ENCODE measurements at regions not wholly inside any gene's neighbourhood (a gene's known extent, or its start where the extent isn't known, plus 50 kb on each side); places are given as distances from the start of the nearest gene placed in this dataset.
"Not testable (repeated sequence)": the region's sequence is repeated elsewhere in the genome, so short reads cannot be mapped to it uniquely, and the experiment has no call there.

DNA sequence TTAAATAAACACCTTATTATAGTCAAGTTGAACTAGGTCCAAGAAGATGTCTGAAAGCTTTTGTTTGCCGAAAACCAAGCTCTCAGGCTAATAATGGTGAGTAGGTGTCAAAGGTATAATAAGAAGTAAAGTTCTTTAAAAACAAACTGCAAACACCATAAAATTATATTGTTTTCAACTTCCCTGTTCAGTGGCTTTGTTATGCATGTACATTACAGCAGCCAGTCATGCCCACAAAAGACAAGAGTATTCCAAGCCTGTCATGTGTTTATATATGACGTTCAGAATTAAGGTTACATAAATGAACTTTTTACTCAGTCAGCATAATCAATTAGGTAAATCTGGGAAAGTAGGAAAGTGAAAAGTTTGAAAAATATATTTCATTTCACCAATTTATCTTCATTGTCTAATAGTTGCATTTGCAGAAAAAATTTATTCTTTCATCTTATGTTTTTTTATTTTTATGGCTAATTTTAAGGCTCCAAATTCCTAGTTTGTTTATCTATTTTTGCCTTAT lies 928.7 kb upstream of the SOX9 start:
- no peak for DNase-seq (ENCODE audit: low read depth)

- DNase-seq (ENCODE audit: low read depth), result no peak
Measured at GRCh38 chr17:71192848-71193247, 928.0 kb upstream of the SOX9 start.

DNA sequence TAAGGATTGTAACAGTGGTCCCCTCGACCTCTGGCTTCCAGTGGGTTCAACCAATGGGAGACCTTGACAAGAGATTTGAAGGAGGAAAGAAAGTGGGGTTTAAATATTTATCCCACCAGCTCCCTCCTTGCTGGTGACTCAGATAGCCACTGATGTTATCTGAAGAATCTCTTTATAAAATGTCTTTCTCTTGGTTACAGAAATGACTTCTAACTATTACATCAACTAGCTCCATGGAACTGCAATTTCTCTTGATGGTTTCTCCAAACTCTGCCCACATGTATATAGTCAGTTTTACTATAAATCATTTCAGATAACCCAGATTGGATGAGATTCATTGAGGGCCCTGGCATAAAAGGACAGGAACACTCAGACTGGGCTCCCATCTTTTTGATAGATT lies 920.2 kb upstream of the SOX9 start:
- no peak for DNase-seq (ENCODE audit: low read depth)

GRCh38 chr17:71201639-71202038 lies 919.2 kb upstream of the SOX9 start:
- no peak for DNase-seq (ENCODE audit: low read depth)

DNA sequence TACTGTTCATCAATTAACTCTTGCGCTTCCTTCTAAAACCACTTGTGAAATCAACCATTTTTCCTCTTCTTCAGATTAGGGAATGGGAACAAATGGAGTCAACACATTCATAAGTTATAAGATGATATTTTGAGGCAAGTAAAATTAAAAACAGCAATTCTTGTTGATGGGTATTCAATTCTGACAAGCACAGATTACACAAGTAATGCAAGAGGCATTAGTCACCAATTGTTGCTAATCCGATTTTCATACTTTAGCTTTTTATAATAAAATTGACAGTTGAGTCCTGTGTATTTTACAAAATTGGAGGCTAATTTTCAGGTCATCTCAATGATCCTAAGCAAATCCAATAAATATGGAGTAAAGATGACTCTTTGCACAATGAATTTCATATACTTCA lies 918.4 kb upstream of the SOX9 start:
- no peak for DNase-seq (ENCODE audit: low read depth)

GRCh38 chr17:71203953-71204352 lies 916.9 kb upstream of the SOX9 start:
- no peak for DNase-seq (ENCODE audit: low read depth)

GRCh38 chr17:71205951-71206350 lies 914.9 kb upstream of the SOX9 start:
- DNase-seq (ENCODE audit: low read depth), result not testable (repeated sequence)

GRCh38 chr17:71208111-71208704 lies 912.6 kb upstream of the SOX9 start:
- peak; percentile 69 for DNase-seq (ENCODE audit: low read depth)

DNA sequence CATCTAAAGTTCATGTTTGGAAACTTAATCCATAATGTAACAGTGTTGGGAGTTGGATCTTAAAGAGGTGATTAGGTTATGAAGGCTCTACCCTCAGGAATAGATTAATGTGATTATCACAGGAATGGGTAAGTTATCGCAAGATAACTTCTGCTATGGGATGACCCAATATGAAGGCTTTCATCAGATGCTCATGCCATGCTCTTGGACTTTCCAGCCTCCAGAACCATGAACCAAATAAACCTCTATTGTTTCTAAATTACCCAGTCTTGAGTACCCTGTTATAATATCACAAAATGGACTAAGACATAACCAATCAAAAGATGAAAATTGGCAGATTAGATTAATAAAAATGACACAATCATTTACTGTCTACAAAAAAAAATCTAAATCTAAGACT lies 906.9 kb upstream of the SOX9 start:
- no peak for DNase-seq (ENCODE audit: low read depth)

GRCh38 chr17:71217769-71218168 lies 903.1 kb upstream of the SOX9 start:
- no peak for DNase-seq (ENCODE audit: low read depth)

- peak; percentile 33 for DNase-seq (ENCODE audit: low read depth)
Measured at GRCh38 chr17:71224824-71225575, 895.8 kb upstream of the SOX9 start.

GRCh38 chr17:71227841-71228240 lies 893.0 kb upstream of the SOX9 start:
- no peak for DNase-seq (ENCODE audit: low read depth)

DNA sequence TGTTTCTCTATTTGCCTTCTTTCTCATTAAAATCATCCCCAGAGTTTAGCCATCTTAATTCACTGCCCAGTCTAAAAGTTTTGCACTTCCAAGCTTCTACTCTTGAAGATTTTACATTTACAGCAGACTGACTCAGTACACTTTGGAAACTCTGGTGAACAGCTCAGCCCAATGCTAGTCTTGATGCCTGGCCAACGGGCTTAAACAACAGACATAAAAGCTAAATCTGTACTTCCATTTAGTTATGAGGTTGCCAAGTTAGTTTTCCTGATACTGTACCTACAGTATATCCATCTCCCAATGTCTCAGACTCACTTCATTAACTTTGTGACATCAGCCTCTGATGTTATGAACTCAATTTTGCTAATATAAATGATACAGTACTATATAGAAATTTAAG lies 891.8 kb upstream of the SOX9 start:
- DNase-seq (ENCODE audit: low read depth), result no peak

DNA sequence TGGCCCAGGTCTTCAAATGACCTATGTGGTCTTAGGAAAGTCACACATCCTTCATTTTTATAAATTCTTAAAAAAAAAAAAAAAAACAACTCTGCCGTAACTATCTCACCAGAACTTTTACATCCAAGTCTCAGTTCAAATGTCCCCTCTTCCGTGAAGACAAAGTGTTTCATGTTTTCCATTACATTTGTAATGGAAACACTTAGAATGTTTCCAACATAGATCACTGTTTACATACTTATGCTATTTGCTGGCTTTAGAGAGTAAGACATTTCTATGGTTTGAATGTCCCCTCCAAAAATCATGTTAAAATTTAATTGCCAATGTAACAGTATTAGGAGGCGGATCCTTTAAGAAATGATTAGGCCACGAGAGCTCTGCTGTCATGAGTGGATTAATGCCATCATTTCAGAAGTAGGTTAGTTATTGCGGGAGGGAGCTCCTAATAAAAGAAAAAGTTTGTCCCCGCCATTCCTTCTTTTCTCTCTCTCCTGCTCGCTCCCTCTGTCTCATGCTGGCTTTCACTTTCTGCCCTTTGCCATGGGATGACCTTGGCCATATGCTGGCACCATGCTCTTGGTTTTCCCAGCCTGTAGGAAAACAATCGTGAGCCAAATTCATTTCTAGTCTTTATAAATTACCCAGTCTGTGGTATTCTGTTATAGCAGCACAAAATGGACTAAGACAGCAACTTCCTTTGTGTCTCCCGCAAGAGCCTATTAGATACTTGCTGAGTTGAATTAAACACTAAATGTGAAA lies 887.8 kb upstream of the SOX9 start:
- no peak for DNase-seq (ENCODE audit: low read depth)

- DNase-seq (ENCODE audit: low read depth), result no peak
Measured at GRCh38 chr17:71234349-71234748, 886.5 kb upstream of the SOX9 start.

- peak; percentile 28 for DNase-seq (ENCODE audit: low read depth)
Measured at GRCh38 chr17:71237903-71238538, 882.8 kb upstream of the SOX9 start.

DNA sequence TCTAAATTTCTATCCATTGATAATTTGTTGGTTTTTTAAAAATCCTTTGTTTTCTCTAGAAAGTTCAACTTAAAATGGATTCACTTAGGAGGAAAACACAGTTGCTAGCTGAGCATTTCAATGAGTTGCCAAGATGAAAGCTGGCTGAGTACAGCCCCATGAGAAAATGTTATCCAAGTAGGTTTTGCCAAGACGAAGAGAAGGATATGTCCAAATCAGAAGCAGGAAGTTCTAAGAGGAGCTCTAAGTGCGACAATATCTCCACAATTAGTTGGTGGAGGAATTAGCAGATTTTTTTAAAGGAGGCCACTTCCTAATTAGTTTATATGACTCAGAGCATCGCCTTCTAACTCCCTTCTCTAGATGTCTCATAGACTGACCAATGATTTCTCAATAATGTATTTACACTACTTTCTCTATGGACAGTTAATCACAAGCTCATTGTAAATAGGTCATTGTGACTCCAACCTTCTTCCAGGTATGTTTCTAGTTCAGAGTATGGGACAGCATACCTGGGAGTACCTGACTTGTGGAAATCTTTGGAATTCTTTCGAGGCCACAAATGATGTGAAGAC lies 873.3 kb upstream of the SOX9 start:
- no peak for DNase-seq (ENCODE audit: low read depth)

DNA sequence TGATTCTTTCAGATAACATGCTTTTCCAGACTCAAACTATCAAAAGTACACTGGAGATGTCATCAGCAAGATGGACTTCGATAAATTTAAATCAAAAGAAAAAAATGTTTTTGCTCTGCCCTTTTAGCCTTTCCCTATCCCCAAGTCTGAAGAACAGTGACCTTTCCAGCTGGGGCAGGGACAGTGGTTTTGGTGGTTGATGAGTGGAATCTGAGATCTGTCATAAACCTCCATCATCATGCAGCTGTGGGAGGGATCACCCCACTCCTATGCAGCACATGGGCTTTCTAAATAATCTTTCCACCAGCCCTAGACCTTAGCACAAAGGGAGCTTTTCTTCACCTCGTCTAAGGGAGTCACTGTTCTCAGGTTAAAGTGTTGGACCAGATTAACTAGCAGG lies 869.5 kb upstream of the SOX9 start:
- DNase-seq (ENCODE audit: low read depth), result no peak

GRCh38 chr17:71251951-71252350 lies 868.9 kb upstream of the SOX9 start:
- DNase-seq (ENCODE audit: low read depth), result no peak

GRCh38 chr17:71252436-71252835 lies 868.4 kb upstream of the SOX9 start:
- no peak for DNase-seq (ENCODE audit: low read depth)

DNA sequence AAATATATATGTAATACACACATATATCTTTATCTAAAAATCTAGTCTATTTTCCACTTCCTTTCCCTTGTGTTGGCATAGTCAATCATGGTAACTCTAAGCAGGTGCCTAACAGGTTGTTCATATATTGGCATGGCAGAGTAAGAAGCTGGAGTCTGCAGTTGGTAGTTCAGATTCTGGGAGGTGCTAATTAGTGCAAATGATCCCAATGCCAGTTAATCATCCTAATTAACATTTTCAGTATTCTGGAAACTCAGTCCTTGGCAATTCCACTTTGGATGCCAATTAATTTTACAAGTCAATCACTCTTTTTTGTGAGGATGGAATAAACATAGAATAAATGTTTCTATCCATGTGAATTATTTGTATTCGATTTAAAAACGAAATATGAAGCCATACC lies 863.7 kb upstream of the SOX9 start:
- no peak for DNase-seq (ENCODE audit: low read depth)

GRCh38 chr17:71260366-71260940 lies 860.4 kb upstream of the SOX9 start:
- no peak for DNase-seq (ENCODE audit: low read depth)
